Right lobe of liver (tissue), 6 donors: ENCODE measurements at regions not wholly inside any gene's neighbourhood (a gene's known extent, or its start where the extent isn't known, plus 50 kb on each side); places are given as distances from the start of the nearest gene placed in this dataset.

Experiments
- ATAC-seq, 4 donors: fragments of 200-7000 bp; cut with Tn5 transposase; one replicate each; pipeline ENCODE4 v1.9.1; 2020; ENCODE audit warnings: mild to moderate bottlenecking in 4 of 4, moderate library complexity in 4 of 4
- DNase-seq, 3 donors: peaks; one replicate each; pipeline ENCODE4 v3.0.0-alpha.2; 2020
- H3K27ac ChIP-seq, 3 donors: fragments of 200-600 bp; one replicate each; pipeline ENCODE4 v1.8.0; 2022
- H3K27me3 ChIP-seq, 2 donors: fragments of 200-600 bp; one replicate each; pipeline ENCODE4 v1.8.0; 2022
- H3K36me3 ChIP-seq, 4 donors: fragments of 200-600 bp; sonication (generic) in 1 of 4; one replicate each; pipeline versions ENCODE4 v1.5.1 to v1.8.0; 2017 to 2022; ENCODE audit warnings: control low read depth in 1 of 4
- H3K4me1 ChIP-seq, 4 donors: fragments of 200-600 bp; sonication (generic) in 1 of 4; one replicate each; pipeline versions ENCODE4 v1.5.1 to v1.8.0; 2017 to 2022; ENCODE audit warnings: control low read depth in 1 of 4
- H3K4me3 ChIP-seq, 3 donors: fragments of 200-600 bp; one replicate each; pipeline ENCODE4 v1.8.0; 2022
- H3K9me3 ChIP-seq, 4 donors: fragments of 200-600 bp; sonication (generic) in 1 of 4; one replicate each; pipeline versions ENCODE4 v1.5.1 to v1.8.0; 2017 to 2022; ENCODE audit warnings: control low read depth in 1 of 4
- POLR2A ChIP-seq: fragments of 450-650 bp; IDR thresholded peaks from one replicate; pipeline ENCODE4 v1.6.1; 2017; ENCODE audit warnings: antibody characterized with exemption, mild to moderate bottlenecking
- WGBS: methylation state at CpG from one replicate; pipeline ENCODE4 v1.1.6; 2018; ENCODE audit warnings: low coverage, low lambda C conversion rate; ENCODE audit not compliant: insufficient coverage; ENCODE audit errors: missing lambda C conversion rate; 5-methylcytosine and 5-hydroxymethylcytosine counted together
- intact Hi-C, 2 donors: fragments of 100-400 bp; cut with DNase I; formaldehyde crosslinking; loops; one replicate each; pipeline versions ENCODE4 v1.11.2 to v1.14.1; 2022
- TF ChIP-seq, protein P1 (sequence below), 4 donors: fragments of 200-600 bp in 3 of 4; fragments of 450-650 bp in 1 of 4; IDR thresholded peaks; one replicate each; pipeline versions ENCODE4 v1.5.1 to v1.8.0; 2016 to 2022; ENCODE audit warnings: antibody characterized with exemption in 4 of 4, mild to moderate bottlenecking in 2 of 4
- donor health status: DM: no; HTN: yes; CAD: no.
- donor health status: DM: no; HTN: no; CAD: no.
- donor health status: DM: no; HTN: no; CAD: no.
- donor health status: DM: no; HTN: yes; CAD: no.
- donor health status: DM: no; HTN: yes; CAD: no.

DNA sequence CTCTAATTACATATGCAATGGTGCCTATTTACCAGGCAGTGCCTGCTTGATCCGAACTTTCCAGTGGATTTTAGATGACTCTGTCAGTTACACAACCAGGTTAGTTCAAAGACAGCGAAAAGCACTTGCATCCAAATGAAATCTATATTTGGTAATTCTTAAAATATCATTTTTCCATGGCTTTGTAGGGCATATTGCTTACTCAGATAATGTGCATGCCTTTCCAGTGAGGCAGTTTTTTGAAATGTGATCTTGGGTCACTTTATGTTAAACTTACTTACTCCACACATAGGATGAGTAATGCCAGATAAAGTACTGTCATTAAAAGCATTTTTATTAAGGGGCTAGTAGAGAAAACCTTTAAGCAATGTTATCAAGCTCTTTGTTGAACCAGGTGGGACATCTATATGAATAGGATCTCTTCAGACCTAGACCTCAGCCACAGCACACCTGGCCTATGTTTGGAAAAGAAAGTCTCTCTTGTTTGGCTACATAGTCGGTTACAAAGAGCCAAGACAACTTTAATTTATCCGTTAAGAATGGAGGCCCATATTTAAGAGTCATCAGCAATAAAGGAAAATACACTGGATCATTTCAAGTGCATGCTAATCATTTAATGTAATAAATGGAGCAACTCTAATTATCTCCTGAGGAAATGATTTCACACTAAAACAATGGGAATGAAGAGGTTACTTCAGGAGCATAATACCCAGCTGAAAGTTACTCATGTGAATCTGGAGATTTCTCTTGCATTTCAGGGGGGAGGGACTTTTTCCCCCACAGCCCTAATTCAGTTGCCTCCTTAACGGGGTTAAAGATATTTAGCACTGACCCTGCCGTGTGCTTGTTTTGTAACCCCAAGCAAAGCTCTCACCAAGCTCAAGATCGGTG lies 56.3 kb upstream of the TMCO5A start:
- Histone ChIP-seq H3K4me3 (no peak overlapping the region), H3K27me3 (no peaks in the 10 kb centered on the region), H3K36me3 (no peaks in the 10 kb centered on the region), H3K27ac (no peak overlapping the region), H3K4me1 (peaks cover 0 to 12% (median 0%) of the 10 kb centered on the region in 4 donors), H3K9me3 (no peaks in the 10 kb centered on the region)
- intact Hi-C loops = no loop called here
- DNase-seq (no peak), ATAC-seq (peak in 1 of 4 donors; percentile 34)
- 62% methylated on average over 5 of the region's 7 CpGs for WGBS
- TF ChIP-seq, protein P1, sequence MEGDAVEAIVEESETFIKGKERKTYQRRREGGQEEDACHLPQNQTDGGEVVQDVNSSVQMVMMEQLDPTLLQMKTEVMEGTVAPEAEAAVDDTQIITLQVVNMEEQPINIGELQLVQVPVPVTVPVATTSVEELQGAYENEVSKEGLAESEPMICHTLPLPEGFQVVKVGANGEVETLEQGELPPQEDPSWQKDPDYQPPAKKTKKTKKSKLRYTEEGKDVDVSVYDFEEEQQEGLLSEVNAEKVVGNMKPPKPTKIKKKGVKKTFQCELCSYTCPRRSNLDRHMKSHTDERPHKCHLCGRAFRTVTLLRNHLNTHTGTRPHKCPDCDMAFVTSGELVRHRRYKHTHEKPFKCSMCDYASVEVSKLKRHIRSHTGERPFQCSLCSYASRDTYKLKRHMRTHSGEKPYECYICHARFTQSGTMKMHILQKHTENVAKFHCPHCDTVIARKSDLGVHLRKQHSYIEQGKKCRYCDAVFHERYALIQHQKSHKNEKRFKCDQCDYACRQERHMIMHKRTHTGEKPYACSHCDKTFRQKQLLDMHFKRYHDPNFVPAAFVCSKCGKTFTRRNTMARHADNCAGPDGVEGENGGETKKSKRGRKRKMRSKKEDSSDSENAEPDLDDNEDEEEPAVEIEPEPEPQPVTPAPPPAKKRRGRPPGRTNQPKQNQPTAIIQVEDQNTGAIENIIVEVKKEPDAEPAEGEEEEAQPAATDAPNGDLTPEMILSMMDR (IDR thresholded peaks at IDR 0.05) = no peak
- no peak for TF ChIP-seq POLR2A

DNA sequence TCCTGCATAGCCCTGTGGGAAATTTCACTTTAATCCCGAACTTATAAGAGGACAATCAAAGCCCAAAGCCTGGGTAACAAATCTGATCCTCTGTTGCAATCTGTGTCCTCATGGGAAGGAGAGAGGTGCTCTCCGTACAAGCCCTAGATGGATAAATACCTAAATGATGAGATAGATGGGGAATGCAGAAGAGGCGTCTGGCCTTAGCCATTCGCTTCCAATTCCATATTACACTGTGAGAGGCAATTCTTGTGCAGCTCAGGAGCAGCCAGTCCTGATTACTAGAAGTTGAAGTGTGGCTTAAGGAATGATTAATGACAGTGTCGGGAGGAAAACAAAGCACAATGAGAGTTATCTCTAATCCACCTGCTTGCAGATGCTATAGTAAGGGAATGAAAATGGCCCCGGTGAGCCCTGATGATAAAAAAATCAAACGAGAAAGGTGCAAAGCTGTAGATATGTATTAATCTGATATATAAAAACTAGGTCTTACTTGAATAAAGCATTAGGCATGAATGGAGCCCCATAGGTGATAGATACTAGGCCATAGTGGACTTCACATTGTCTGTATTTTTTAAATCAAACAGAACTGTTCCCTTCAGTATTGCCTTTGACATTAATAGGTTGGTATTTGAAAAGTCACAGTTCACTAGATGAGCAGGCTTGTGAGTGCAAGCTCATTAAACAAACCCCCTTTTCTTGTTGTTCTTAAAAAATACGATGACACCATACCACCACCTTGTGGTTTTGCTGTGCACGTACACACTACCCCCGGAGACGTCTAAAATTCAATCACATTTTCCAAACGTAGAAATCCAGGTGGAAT lies 54.2 kb upstream of the TMCO5A start:
- DNase-seq = no peak
- Histone ChIP-seq H3K4me3 (no peak overlapping the region), H3K36me3 (no peaks in the 10 kb centered on the region), H3K4me1 (peaks cover 0 to 7% (median 0%) of the 10 kb centered on the region in 4 donors), H3K27ac (no peak overlapping the region), H3K27me3 (no peaks in the 10 kb centered on the region), H3K9me3 (no peaks in the 10 kb centered on the region)
- 25% methylated on average over 12 of the region's 12 CpGs for WGBS
- peak; percentile 89 to 94 (median 92) for ATAC-seq
- TF ChIP-seq POLR2A = no peak
- TF ChIP-seq, protein P1 (IDR thresholded peaks at IDR 0.05) = peak; percentile 72 to 89 (median 82)
- intact Hi-C loops = no loop called here

DNA sequence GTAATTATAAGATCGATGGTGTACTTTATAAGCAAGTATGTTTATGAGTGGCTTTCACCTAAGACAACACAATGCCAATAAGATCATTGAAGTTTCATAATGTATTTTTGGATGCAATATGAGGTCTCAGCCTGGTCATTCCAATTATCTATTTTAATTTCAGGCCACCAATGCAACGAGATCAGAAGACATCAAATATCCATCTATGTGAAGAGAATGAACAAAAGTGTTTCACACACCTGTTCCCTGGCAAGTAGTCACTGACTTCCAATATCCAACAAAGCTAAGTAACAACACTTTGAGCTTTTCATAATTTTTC lies 53.6 kb upstream of the TMCO5A start:
- intact Hi-C loops = no loop called here
- no peak for ATAC-seq
- 20% methylated on average over 2 of the region's 2 CpGs for WGBS

DNA sequence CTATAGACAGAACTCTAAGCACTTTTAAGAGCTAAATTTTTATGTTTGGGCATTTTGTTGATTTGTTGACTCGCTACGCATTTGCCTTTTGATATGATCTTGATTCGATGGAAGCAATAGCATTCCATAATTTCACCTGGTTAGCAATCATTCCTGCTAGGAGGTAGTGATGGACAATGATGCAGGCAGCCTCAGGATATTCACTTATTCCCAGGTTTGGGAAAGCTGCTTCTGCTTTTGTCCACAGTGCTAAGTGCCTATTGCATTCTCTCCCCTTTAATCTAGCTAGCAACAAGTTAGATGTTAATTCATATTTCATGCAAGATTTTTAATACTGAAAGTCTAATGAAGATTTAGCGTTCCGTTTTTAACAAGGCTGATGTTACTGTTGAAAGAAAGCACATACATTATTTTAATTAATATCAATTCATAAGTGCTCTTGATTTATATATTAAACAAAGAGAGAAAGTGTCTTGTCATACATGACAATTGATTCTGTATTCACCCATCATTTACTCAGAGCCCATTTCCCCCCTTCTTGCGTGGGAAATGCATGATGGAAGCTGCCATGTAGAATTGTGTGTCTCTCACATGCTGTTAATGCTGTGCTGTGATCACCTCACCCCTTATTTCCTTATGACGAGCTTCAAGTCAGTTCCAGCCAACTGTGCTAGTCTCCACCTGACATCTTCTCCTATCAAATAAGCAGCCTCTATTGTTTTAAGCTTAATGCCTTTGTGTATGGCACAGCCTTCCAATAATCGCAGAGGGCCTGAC lies 53.0 kb upstream of the TMCO5A start:
- peaks cover 0 to 15% (median 5%) of the 10 kb centered on the region in 4 donors for H3K4me1 ChIP-seq
- no peak for TF ChIP-seq POLR2A
- TF ChIP-seq, protein P1 (IDR thresholded peaks at IDR 0.05) = no peak
- WGBS = 77% methylated on average over 8 of the region's 8 CpGs
- H3K9me3 ChIP-seq = no peaks in the 10 kb centered on the region
- intact Hi-C loops = no loop called here
- H3K4me3 ChIP-seq = no peak overlapping the region
- H3K27me3 ChIP-seq = no peaks in the 10 kb centered on the region
- ATAC-seq (no peak), DNase-seq (no peak)
- no peaks in the 10 kb centered on the region for H3K36me3 ChIP-seq
- no peak overlapping the region for H3K27ac ChIP-seq

More for the DNA sequence above, 53.6 kb upstream of the TMCO5A start:
- Histone ChIP-seq H3K4me3 (no peak overlapping the region), H3K27me3 (no peaks in the 10 kb centered on the region), H3K27ac (no peak overlapping the region), H3K36me3 (no peaks in the 10 kb centered on the region), H3K4me1 (peaks cover 0 to 13% (median 2%) of the 10 kb centered on the region in 4 donors), H3K9me3 (no peaks in the 10 kb centered on the region)
- DNase-seq = no peak
- no peak for TF ChIP-seq POLR2A
- TF ChIP-seq, protein P1 (IDR thresholded peaks at IDR 0.05) = no peak
